Lung (tissue), 11 donors: ENCODE measurements at regions not wholly inside any gene's neighbourhood (a gene's known extent, or its start where the extent isn't known, plus 50 kb on each side); places are given as distances from the start of the nearest gene placed in this dataset.

Source experiments
- ATAC-seq: fragments of 200-7000 bp; cut with Tn5 transposase; one replicate; pipeline ENCODE4 v1.9.1; 2020; ENCODE audit warnings: moderate number of reproducible peaks; ENCODE audit not compliant: insufficient read depth, low FRiP score
- DNase-seq, 3 donors: peaks; one replicate each; pipeline ENCODE4 v3.0.0-alpha.2; 2013 to 2017
- H3K27ac ChIP-seq, 2 donors: one replicate each; pipeline ENCODE4 v1.5.1; 2013; ENCODE audit warnings: mild to moderate bottlenecking in 2 of 2, moderate library complexity in 2 of 2, control low read depth in 1 of 2, inconsistent platforms in 1 of 2, low read depth in 1 of 2, low read length in 1 of 2
- H3K27me3 ChIP-seq, 3 donors: one replicate each; pipeline ENCODE4 v1.5.1; 2013; ENCODE audit warnings: low read length in 2 of 3; ENCODE audit not compliant: control insufficient read depth in 3 of 3, insufficient read depth in 3 of 3
- H3K36me3 ChIP-seq, 4 donors: one replicate each; pipeline ENCODE4 v1.5.1; 2013; ENCODE audit warnings: low read length in 4 of 4, mild to moderate bottlenecking in 1 of 4, moderate library complexity in 1 of 4; ENCODE audit not compliant: control insufficient read depth in 4 of 4, insufficient read depth in 4 of 4
- H3K4me1 ChIP-seq, 5 donors: one replicate each; pipeline ENCODE4 v1.5.1; 2013; ENCODE audit warnings: low read length in 5 of 5, mild to moderate bottlenecking in 2 of 5, moderate library complexity in 1 of 5; ENCODE audit not compliant: control insufficient read depth in 5 of 5, insufficient read depth in 5 of 5
- H3K4me3 ChIP-seq: one replicate; pipeline ENCODE4 v1.5.1; 2013; ENCODE audit warnings: mild to moderate bottlenecking, control low read depth, moderate library complexity
- H3K9ac ChIP-seq, 2 donors: one replicate each; pipeline ENCODE4 v1.5.1; 2013; ENCODE audit warnings: low read length in 2 of 2, control low read depth in 1 of 2; ENCODE audit not compliant: insufficient read depth in 1 of 2
- H3K9me3 ChIP-seq, 4 donors: one replicate each; pipeline ENCODE4 v1.5.1; 2013; ENCODE audit warnings: low read length in 3 of 4, mild to moderate bottlenecking in 1 of 4, moderate library complexity in 1 of 4; ENCODE audit not compliant: control insufficient read depth in 4 of 4, insufficient read depth in 3 of 4
- WGBS, 2 donors: extraction: QIAGEN DNeasy Blood & Tissue Kit; methylation state at CpG; one replicate each; pipeline ENCODE4 v1.1.7; 2013; 5-methylcytosine and 5-hydroxymethylcytosine counted together
- TF ChIP-seq, protein P1 (sequence below): IDR thresholded peaks from 2 replicates; pipeline ENCODE4 v1.5.1; 2012; ENCODE audit warnings: mild to moderate bottlenecking; ENCODE audit errors: control extremely low read depth, extremely low read depth
- donor health status: control.
- donor health status: control.
- donor health status: Bipolar disorder and iron deficiency.
- donor health status: healthy.
- donor health status: DM: yes; HTN: yes; CAD: no.

DNA sequence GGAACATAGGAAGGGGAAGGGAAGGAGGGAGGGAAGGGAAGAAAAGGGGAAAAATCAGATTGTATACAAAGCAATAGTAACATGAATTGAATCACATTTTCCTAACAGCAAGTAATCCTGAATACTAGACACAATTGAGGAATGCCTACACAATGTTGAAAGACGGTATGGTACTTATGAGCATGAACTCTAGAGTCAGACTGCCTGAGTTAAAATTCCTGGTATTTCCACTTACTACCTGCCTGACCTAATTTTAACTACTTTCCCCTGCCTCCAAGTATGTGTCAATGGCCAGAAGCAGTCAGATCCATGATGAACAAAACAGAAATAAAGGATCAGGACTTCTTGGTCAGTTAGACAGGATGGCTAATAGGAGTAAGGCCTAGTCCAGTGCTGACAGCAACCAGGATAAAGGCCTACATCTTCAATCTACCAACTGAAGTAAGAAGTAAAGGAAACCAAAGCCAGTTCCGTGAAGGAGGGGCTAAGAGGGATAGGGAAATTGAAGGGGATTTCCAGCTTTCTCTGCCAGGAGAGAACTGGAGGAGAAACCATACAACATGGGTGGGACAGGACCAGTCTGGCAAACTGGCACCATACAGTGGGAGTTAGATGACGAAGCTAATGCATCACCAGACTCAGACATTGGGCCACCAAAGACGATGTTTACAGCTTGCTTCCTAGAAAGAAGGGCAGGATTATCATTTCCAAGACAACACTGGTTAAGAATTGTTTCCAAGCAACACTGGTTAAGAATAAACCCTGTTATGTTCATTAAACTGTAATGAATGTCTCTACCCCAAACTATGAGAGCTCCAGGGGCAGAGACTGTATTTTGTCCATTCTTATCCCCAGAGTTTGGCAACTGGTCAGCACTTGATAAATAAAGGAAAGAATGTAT is 151.6 kb upstream of the UBE2E2 start:
- ATAC-seq (no peak), DNase-seq (peak in 2 of 3 donors; percentile 14 to 28)
- 57 to 84% methylated on average over 4 of the region's 4 CpGs for WGBS, 2 donors
- no peak overlapping the region for H3K4me3 ChIP-seq
- TF ChIP-seq, protein P1, sequence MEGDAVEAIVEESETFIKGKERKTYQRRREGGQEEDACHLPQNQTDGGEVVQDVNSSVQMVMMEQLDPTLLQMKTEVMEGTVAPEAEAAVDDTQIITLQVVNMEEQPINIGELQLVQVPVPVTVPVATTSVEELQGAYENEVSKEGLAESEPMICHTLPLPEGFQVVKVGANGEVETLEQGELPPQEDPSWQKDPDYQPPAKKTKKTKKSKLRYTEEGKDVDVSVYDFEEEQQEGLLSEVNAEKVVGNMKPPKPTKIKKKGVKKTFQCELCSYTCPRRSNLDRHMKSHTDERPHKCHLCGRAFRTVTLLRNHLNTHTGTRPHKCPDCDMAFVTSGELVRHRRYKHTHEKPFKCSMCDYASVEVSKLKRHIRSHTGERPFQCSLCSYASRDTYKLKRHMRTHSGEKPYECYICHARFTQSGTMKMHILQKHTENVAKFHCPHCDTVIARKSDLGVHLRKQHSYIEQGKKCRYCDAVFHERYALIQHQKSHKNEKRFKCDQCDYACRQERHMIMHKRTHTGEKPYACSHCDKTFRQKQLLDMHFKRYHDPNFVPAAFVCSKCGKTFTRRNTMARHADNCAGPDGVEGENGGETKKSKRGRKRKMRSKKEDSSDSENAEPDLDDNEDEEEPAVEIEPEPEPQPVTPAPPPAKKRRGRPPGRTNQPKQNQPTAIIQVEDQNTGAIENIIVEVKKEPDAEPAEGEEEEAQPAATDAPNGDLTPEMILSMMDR: no peak
- no peaks in the 10 kb centered on the region for H3K36me3 ChIP-seq
- peaks cover 0 to 1% (median 0%) of the 10 kb centered on the region in 4 donors for H3K9me3 ChIP-seq
- peaks cover 0 to 7% (median 0%) of the 10 kb centered on the region in 5 donors for H3K4me1 ChIP-seq
- H3K9ac ChIP-seq: no peak overlapping the region
- no peaks in the 10 kb centered on the region for H3K27me3 ChIP-seq
- H3K27ac ChIP-seq: no peak overlapping the region

DNA sequence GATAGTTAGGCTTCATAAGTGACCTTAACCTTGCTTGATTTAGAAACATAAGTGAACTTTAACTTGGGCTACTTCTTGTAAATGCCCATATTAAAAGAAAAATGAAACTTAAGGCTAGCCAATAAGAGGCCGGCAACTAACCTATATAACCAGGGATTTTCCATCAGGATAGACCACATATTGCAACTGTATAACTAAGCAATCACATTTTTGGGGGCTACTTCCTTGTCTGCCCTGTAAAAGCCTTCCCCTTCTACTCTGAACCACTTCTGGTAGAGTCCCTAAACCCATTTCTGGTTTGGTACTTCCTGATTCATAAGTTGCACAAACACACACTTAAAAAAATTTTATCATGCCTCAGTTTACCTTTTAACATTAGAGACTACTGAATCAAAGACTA is 150.9 kb upstream of the UBE2E2 start:
- H3K36me3 ChIP-seq: no peaks in the 10 kb centered on the region
- H3K27ac ChIP-seq: no peak overlapping the region
- H3K9ac ChIP-seq: no peak overlapping the region
- H3K4me3 ChIP-seq: no peak overlapping the region
- no peaks in the 10 kb centered on the region for H3K27me3 ChIP-seq
- peaks cover 0 to 7% (median 0%) of the 10 kb centered on the region in 5 donors for H3K4me1 ChIP-seq
- TF ChIP-seq, protein P1: no peak
- no peak for DNase-seq
- ATAC-seq: no peak
- H3K9me3 ChIP-seq: no peaks in the 10 kb centered on the region
- WGBS, 2 donors: 69 to 82% methylated on average over 1 of the region's 1 CpG

DNA sequence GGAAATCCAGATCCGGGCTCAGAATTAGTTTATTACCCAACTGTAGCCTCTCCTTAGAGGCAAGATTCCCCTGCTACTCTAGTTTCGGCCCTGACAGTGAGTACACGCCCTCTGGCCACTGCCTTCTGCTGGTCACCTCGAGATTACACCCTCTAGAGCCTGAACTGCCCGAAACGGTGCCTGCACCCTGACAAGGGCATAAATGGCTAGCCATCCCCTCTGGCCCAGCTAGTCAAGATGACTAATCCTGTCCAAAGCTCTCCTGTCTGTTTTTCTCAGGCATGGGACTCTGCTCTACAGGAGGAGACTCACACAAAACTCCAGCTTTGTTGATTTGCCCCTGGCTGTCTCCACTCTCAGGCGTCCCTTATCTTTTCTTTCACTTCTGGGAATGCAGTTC is 150.5 kb upstream of the UBE2E2 start:
- no peak overlapping the region for H3K27ac ChIP-seq
- ATAC-seq (no peak), DNase-seq (no peak)
- H3K4me1 ChIP-seq: peaks cover 0 to 7% (median 0%) of the 10 kb centered on the region in 5 donors
- H3K27me3 ChIP-seq: no peaks in the 10 kb centered on the region
- H3K9me3 ChIP-seq: no peaks in the 10 kb centered on the region
- no peak overlapping the region for H3K4me3 ChIP-seq
- WGBS, 2 donors: 86% methylated on average over 7 of the region's 7 CpGs
- H3K36me3 ChIP-seq: no peaks in the 10 kb centered on the region
- no peak overlapping the region for H3K9ac ChIP-seq
- TF ChIP-seq, protein P1: no peak
